ENCODE measurements at regions not wholly inside any gene's neighbourhood (a gene's known extent, or its start where the extent isn't known, plus 50 kb on each side); places are given as distances from the start of the nearest gene placed in this dataset.

DNA sequence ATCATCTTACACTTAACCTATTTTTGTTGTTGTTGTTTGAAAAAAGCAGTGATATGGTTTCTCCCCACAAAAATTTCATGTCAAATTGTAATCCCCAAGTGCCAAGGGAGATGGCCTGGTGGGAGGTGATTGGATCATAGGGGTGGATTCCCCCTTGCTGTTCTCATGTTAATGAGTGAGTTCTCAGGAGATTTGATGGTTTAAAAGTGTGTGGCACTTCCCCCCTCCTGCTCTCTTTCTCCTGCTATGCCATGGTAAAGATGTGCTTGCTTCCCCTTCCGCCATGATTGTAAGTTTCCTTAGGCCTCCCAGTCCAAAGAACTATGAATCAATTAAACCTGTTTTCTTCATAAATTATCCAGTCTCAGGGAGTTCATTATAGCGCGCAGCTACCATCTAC lies 1362.7 kb upstream of the FAM98A start:
- no peak overlapping the region for H3K4me3 ChIP-seq (ENCODE audit: control insufficient read depth, low read depth, low read length)
- DNase-seq (ENCODE audit: low read depth): no peak
- TF ChIP-seq CTCF (IDR thresholded peaks at IDR 0.05; ENCODE audit: control insufficient read depth, insufficient read depth, low read depth, low read length, missing control alignments): no peak

DNA sequence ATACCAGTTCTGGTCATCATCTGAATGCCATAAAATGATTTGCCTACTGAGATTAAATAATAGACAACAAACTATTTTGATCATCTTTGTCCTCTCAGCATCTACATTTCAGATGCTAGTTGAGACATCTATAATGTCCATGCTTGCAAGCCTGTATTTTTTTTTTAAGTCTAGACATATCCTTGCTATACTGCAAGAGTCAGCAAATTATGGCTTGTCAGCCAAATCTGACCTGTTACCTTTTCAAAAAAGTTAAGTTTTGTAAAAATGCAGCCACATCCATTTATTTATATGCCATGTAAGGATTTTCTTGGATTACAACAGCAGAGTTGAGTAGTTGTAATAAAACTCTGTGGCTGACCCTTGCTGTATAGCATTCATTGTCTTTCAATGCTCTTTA lies 1355.7 kb upstream of the FAM98A start:
- DNase-seq (ENCODE audit: low read depth): no peak
- no peak overlapping the region for H3K4me3 ChIP-seq (ENCODE audit: control insufficient read depth, low read depth, low read length)
- no peak for TF ChIP-seq CTCF (IDR thresholded peaks at IDR 0.05; ENCODE audit: control insufficient read depth, insufficient read depth, low read depth, low read length, missing control alignments)

- no peak for DNase-seq (ENCODE audit: low read depth)
- no peak overlapping the region for H3K4me3 ChIP-seq (ENCODE audit: control insufficient read depth, low read depth, low read length)
- no peak for TF ChIP-seq CTCF (IDR thresholded peaks at IDR 0.05; ENCODE audit: control insufficient read depth, insufficient read depth, low read depth, low read length, missing control alignments)
Observed at GRCh38 chr2:34950797-34951196, 1351.7 kb upstream of the FAM98A start.

DNA sequence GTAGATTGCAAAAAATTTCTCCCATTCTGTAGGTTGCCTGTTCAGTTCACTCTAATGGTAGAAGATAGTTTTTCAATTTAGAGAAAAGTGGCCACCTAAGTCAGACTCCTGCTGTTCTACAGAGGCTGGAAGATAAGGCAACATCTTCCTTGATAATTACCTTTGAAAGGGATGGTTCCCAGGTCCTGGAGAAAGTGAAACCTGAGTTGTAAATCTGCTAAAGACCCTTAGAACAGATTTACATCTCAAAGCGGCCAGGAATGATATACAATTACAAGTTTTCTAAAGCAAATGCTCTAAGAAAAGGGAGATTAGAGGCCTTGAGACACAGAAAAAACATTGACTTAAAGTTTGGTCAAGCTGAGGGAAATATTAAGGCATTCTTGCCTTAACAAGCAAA lies 1350.2 kb upstream of the FAM98A start:
- no peak for DNase-seq (ENCODE audit: low read depth)
- TF ChIP-seq CTCF (IDR thresholded peaks at IDR 0.05; ENCODE audit: control insufficient read depth, insufficient read depth, low read depth, low read length, missing control alignments): no peak
- no peak overlapping the region for H3K4me3 ChIP-seq (ENCODE audit: control insufficient read depth, low read depth, low read length)

DNA sequence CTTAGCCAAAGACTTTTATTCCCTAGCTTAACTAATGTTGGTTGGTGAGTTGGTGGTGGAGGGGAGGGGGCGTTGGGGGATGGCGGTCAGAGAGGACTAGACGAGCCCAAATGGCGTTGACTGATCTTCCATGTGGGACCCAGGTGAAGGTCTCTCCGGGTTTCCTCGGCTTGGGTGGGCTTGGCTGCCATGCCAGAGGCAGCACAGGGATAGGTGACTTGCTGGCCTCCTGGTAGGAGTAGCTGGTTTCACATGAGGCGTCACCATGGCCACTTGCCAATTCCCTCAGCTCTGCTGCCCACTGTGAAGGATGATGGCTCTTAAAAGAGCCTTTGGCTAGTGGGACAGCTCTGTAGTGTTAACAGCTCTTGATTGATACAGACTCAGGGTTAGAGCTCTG lies 1337.0 kb upstream of the FAM98A start:
- TF ChIP-seq CTCF (IDR thresholded peaks at IDR 0.05; ENCODE audit: control insufficient read depth, insufficient read depth, low read depth, low read length, missing control alignments): no peak
- no peak for DNase-seq (ENCODE audit: low read depth)
- no peak overlapping the region for H3K4me3 ChIP-seq (ENCODE audit: control insufficient read depth, low read depth, low read length)

- no peak overlapping the region for H3K4me3 ChIP-seq (ENCODE audit: control insufficient read depth, low read depth, low read length)
- no peak for DNase-seq (ENCODE audit: low read depth)
- no peak for TF ChIP-seq CTCF (IDR thresholded peaks at IDR 0.05; ENCODE audit: control insufficient read depth, insufficient read depth, low read depth, low read length, missing control alignments)
Observed at GRCh38 chr2:34912084-34912483, 1313.0 kb upstream of the FAM98A start.
